ENCODE measurements at regions not wholly inside any gene's neighbourhood (a gene's known extent, or its start where the extent isn't known, plus 50 kb on each side); places are given as distances from the start of the nearest gene placed in this dataset.

DNA sequence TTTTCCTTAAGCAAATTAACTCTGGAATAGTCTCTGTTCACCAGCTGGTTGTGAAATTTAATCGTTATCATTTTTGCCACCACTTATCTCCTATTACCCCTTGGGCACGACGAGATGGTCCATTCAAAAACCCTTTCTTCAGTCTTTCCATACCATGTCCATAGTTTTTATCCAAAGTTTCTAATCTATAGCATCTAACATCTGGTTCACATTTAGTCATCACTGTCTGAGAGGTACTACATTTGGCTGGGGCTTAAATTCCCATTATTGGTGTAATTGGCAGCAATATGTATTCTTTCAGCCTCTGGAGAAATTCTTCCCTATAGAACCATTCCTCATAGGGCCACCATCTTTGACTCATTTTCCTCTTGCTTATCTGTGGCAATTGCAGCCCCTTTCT is 163.5 kb downstream of the CCER1 start:
- no peak for TF ChIP-seq CTCF (IDR thresholded peaks at IDR 0.05; ENCODE audit: insufficient read depth, low read length, poor library complexity, severe bottlenecking)
- H3K36me3 ChIP-seq (ENCODE audit: control insufficient read depth, insufficient read depth, low read length), result no peaks in the 10 kb centered on the region
- H3K4me3 ChIP-seq (replicated peaks; ENCODE audit: low read depth, low read length), result no peak overlapping the region
- H3K27me3 ChIP-seq (replicated peaks; ENCODE audit: control insufficient read depth, insufficient read depth, low read length), result no peaks in the 10 kb centered on the region
- no peak for DNase-seq (ENCODE audit: extremely low read depth, insufficient read length)

DNA sequence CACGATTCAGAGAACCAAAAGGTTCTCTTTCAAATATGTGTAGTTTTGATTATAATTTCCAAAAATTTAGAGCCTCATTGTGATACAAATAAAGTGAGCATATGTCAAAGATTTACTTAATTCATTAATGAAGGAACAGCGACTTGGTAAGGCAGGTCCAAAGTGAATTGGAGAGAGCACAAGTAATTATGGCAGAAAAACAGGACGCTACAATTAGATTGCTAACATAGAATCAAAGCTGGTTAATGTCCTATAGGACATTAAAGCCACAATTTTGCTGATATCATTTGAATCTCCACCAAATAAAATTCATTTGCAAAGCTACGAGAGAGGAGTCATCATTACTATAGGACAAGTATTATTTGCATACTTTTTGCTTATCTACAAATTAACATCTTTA is 164.2 kb downstream of the CCER1 start:
- no peak for DNase-seq (ENCODE audit: extremely low read depth, insufficient read length)
- Histone ChIP-seq H3K36me3 (ENCODE audit: control insufficient read depth, insufficient read depth, low read length) (no peaks in the 10 kb centered on the region), H3K4me3 (replicated peaks; ENCODE audit: low read depth, low read length) (no peak overlapping the region), H3K27me3 (replicated peaks; ENCODE audit: control insufficient read depth, insufficient read depth, low read length) (no peaks in the 10 kb centered on the region)
- no peak for TF ChIP-seq CTCF (IDR thresholded peaks at IDR 0.05; ENCODE audit: insufficient read depth, low read length, poor library complexity, severe bottlenecking)

- Histone ChIP-seq H3K27me3 (replicated peaks; ENCODE audit: control insufficient read depth, insufficient read depth, low read length) (no peaks in the 10 kb centered on the region), H3K36me3 (ENCODE audit: control insufficient read depth, insufficient read depth, low read length) (no peaks in the 10 kb centered on the region), H3K4me3 (replicated peaks; ENCODE audit: low read depth, low read length) (no peak overlapping the region)
- DNase-seq (ENCODE audit: extremely low read depth, insufficient read length), result no peak
- no peak for TF ChIP-seq CTCF (IDR thresholded peaks at IDR 0.05; ENCODE audit: insufficient read depth, low read length, poor library complexity, severe bottlenecking)
These were observed 181.5 kb downstream of the CCER1 start for GRCh38 chr12:90773491-90773890.

DNA sequence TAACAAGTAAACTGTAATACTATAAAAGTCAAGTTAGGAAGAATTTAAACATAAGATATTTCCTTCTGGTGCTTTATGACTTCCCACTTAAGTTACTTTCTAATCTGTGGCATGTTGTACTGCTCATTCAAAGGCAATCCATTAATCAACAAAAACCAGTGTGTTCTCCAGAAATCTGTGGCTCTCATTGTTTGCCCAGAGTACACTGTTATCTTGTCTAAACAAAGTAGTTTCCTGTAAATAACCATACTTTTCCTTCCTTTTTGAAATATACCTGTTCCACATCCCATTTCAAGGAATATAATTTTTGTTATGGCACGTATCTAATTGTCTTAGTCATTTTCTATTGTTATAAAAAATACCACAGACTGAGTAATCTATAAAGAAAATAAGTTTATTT is 184.1 kb downstream of the CCER1 start:
- no peak overlapping the region for H3K4me3 ChIP-seq (replicated peaks; ENCODE audit: low read depth, low read length)
- no peaks in the 10 kb centered on the region for H3K27me3 ChIP-seq (replicated peaks; ENCODE audit: control insufficient read depth, insufficient read depth, low read length)
- no peak for DNase-seq (ENCODE audit: extremely low read depth, insufficient read length)
- H3K36me3 ChIP-seq (ENCODE audit: control insufficient read depth, insufficient read depth, low read length), result no peaks in the 10 kb centered on the region
- TF ChIP-seq CTCF (IDR thresholded peaks at IDR 0.05; ENCODE audit: insufficient read depth, low read length, poor library complexity, severe bottlenecking), result no peak

DNA sequence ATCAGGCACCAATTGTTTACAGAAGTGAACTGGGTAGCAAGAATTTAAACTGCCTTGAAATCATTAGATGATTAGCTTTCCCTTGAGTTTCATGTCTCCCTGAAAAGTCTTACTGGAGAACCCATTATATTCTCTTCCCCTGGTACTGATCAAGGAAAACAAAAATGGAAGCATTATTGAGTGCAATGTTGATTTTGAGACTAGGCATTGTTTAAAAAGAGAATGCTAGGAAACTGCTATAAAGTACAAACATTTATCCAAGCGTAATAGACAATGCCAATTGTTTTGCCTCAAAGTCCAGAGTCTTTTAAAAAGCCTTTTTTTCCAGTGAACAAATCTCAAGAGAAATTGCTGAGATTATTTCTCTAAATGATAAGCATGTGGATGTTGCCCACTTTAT is 197.0 kb downstream of the CCER1 start:
- Histone ChIP-seq H3K4me3 (replicated peaks; ENCODE audit: low read depth, low read length) (no peak overlapping the region), H3K36me3 (ENCODE audit: control insufficient read depth, insufficient read depth, low read length) (no peaks in the 10 kb centered on the region), H3K27me3 (replicated peaks; ENCODE audit: control insufficient read depth, insufficient read depth, low read length) (no peaks in the 10 kb centered on the region)
- no peak for TF ChIP-seq CTCF (IDR thresholded peaks at IDR 0.05; ENCODE audit: insufficient read depth, low read length, poor library complexity, severe bottlenecking)
- no peak for DNase-seq (ENCODE audit: extremely low read depth, insufficient read length)

DNA sequence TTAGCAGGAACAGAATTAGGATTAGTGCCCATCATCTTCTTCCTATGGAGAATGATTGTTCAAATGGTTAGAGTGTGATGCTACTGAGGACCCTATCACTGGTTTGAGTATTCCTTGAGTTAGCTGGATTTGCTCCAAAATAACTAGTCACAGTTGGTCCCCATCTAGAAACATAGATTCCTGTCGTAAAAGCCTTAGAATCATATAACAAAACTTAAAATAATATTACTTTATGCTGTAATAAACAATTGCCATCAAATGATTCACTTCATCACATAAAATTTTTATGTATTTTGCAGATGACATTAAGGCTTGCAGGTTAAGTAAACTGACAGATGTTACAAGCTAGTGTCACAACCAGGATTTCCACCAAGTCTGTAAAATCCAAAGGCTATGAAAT is 209.8 kb downstream of the CCER1 start:
- no peak for DNase-seq (ENCODE audit: extremely low read depth, insufficient read length)
- Histone ChIP-seq H3K36me3 (ENCODE audit: control insufficient read depth, insufficient read depth, low read length) (no peaks in the 10 kb centered on the region), H3K4me3 (replicated peaks; ENCODE audit: low read depth, low read length) (no peak overlapping the region), H3K27me3 (replicated peaks; ENCODE audit: control insufficient read depth, insufficient read depth, low read length) (no peaks in the 10 kb centered on the region)
- TF ChIP-seq CTCF (IDR thresholded peaks at IDR 0.05; ENCODE audit: insufficient read depth, low read length, poor library complexity, severe bottlenecking), result no peak
